ENCODE measurements at regions not wholly inside any gene's neighbourhood (a gene's known extent, or its start where the extent isn't known, plus 50 kb on each side); places are given as distances from the start of the nearest gene placed in this dataset.

DNA sequence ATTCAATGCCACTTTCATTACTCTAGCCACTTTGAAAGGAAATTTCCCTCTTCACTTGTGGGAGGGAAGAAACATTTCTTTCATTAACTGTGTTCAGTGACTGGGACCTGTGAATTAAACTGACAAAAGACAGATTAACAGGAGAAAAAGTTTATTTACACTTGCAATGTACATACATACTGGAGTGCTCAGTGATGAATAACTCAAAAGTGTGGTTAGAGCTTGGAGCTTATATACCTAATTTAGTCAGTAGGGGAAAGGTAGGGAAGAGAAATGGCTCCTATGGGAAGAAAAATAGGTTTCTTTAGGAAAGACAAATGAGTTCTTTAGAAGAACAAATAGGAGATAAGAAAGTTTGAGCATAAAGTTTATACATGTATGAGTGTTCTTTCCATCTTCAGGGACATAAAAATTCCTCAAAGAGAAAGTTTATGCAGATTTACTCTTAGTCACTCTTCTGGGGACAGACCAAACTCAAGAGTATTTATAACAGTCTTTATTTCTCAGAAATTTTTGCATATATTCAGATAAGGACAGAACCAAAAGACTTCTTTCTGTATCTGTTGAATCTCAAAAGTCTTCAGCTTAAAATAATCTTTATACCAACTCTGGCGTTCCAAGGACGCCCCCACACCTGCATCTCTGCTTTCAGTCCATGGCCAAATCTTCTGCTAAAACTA, 120.0 kb upstream of the RAI14 start:
- Histone ChIP-seq H3K4me3 (ENCODE audit: low read depth in 1 of 5, low read length in 5 of 5) (no peak overlapping the region), H3K36me3 (ENCODE audit: control insufficient read depth in 5 of 5, insufficient read depth in 5 of 5, low read length in 5 of 5) (no peaks in the 10 kb centered on the region), H3K27me3 (ENCODE audit: control insufficient read depth in 5 of 5, insufficient read depth in 4 of 5, low read length in 5 of 5) (peaks cover 0 to 8% (median 0%) of the 10 kb centered on the region in 5 donors), H3K27ac (ENCODE audit: low read depth, low read length) (no peak overlapping the region), H3K4me1 (ENCODE audit: control insufficient read depth in 5 of 5, insufficient read depth in 5 of 5, low read length in 5 of 5) (no peaks in the 10 kb centered on the region), H3K9me3 (ENCODE audit: control insufficient read depth in 5 of 5, low read length in 5 of 5) (no peaks in the 10 kb centered on the region), H3K9ac (ENCODE audit: low read length in 5 of 5) (no peak overlapping the region)

GRCh38 chr5:34536699-34537098, 119.4 kb upstream of the RAI14 start:
- Histone ChIP-seq H3K27me3 (ENCODE audit: control insufficient read depth in 5 of 5, insufficient read depth in 4 of 5, low read length in 5 of 5) (peaks cover 0 to 8% (median 0%) of the 10 kb centered on the region in 5 donors), H3K4me1 (ENCODE audit: control insufficient read depth in 5 of 5, insufficient read depth in 5 of 5, low read length in 5 of 5) (no peaks in the 10 kb centered on the region), H3K9me3 (ENCODE audit: control insufficient read depth in 5 of 5, low read length in 5 of 5) (no peaks in the 10 kb centered on the region), H3K9ac (ENCODE audit: low read length in 5 of 5) (no peak overlapping the region), H3K36me3 (ENCODE audit: control insufficient read depth in 5 of 5, insufficient read depth in 5 of 5, low read length in 5 of 5) (no peaks in the 10 kb centered on the region), H3K27ac (ENCODE audit: low read depth, low read length) (no peak overlapping the region), H3K4me3 (ENCODE audit: low read depth in 1 of 5, low read length in 5 of 5) (no peak overlapping the region)

- no peak overlapping the region for H3K4me3 ChIP-seq (ENCODE audit: low read depth in 1 of 5, low read length in 5 of 5)
- no peaks in the 10 kb centered on the region for H3K4me1 ChIP-seq (ENCODE audit: control insufficient read depth in 5 of 5, insufficient read depth in 5 of 5, low read length in 5 of 5)
- no peak overlapping the region for H3K27ac ChIP-seq (ENCODE audit: low read depth, low read length)
- no peaks in the 10 kb centered on the region for H3K9me3 ChIP-seq (ENCODE audit: control insufficient read depth in 5 of 5, low read length in 5 of 5)
- no peak overlapping the region for H3K9ac ChIP-seq (ENCODE audit: low read length in 5 of 5)
- no peaks in the 10 kb centered on the region for H3K36me3 ChIP-seq (ENCODE audit: control insufficient read depth in 5 of 5, insufficient read depth in 5 of 5, low read length in 5 of 5)
- peaks cover 0 to 8% (median 0%) of the 10 kb centered on the region in 5 donors for H3K27me3 ChIP-seq (ENCODE audit: control insufficient read depth in 5 of 5, insufficient read depth in 4 of 5, low read length in 5 of 5)
Measured at GRCh38 chr5:34538026-34538672, 118.0 kb upstream of the RAI14 start.

- Histone ChIP-seq H3K9ac (ENCODE audit: low read length in 5 of 5) (no peak overlapping the region), H3K27me3 (ENCODE audit: control insufficient read depth in 5 of 5, insufficient read depth in 4 of 5, low read length in 5 of 5) (peaks cover 0 to 8% (median 0%) of the 10 kb centered on the region in 5 donors), H3K4me1 (ENCODE audit: control insufficient read depth in 5 of 5, insufficient read depth in 5 of 5, low read length in 5 of 5) (no peaks in the 10 kb centered on the region), H3K36me3 (ENCODE audit: control insufficient read depth in 5 of 5, insufficient read depth in 5 of 5, low read length in 5 of 5) (no peaks in the 10 kb centered on the region), H3K4me3 (ENCODE audit: low read depth in 1 of 5, low read length in 5 of 5) (no peak overlapping the region), H3K9me3 (ENCODE audit: control insufficient read depth in 5 of 5, low read length in 5 of 5) (peaks cover 0 to 2% (median 0%) of the 10 kb centered on the region in 5 donors), H3K27ac (ENCODE audit: low read depth, low read length) (no peak overlapping the region)
Measured at GRCh38 chr5:34539183-34539582, 116.9 kb upstream of the RAI14 start.

DNA sequence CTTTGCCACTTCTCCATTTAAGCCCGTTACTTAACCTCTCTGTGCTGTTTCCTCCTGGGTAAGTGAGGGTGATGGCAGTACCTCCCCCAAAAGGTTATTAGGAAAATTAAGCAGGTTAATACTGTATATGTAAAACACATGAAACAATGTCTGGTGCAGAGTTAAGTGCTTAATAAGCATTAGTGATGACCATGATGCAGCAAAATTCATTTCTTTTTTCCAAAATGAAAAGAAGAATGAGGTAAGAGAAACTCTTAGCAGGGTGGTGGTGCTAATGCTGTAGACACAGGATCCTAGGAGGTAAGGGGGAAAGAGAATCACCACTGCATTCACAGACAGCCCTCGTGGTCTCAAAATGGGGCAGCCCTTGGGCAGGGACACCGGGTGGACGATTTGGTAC, 115.1 kb upstream of the RAI14 start:
- Histone ChIP-seq H3K9ac (ENCODE audit: low read length in 5 of 5) (no peak overlapping the region), H3K27ac (ENCODE audit: low read depth, low read length) (no peak overlapping the region), H3K27me3 (ENCODE audit: control insufficient read depth in 5 of 5, insufficient read depth in 4 of 5, low read length in 5 of 5) (peaks cover 0 to 8% (median 0%) of the 10 kb centered on the region in 5 donors), H3K4me3 (ENCODE audit: low read depth in 1 of 5, low read length in 5 of 5) (no peak overlapping the region), H3K4me1 (ENCODE audit: control insufficient read depth in 5 of 5, insufficient read depth in 5 of 5, low read length in 5 of 5) (no peaks in the 10 kb centered on the region), H3K36me3 (ENCODE audit: control insufficient read depth in 5 of 5, insufficient read depth in 5 of 5, low read length in 5 of 5) (no peaks in the 10 kb centered on the region), H3K9me3 (ENCODE audit: control insufficient read depth in 5 of 5, low read length in 5 of 5) (peaks cover 5 to 14% (median 8%) of the 10 kb centered on the region in 5 donors)

DNA sequence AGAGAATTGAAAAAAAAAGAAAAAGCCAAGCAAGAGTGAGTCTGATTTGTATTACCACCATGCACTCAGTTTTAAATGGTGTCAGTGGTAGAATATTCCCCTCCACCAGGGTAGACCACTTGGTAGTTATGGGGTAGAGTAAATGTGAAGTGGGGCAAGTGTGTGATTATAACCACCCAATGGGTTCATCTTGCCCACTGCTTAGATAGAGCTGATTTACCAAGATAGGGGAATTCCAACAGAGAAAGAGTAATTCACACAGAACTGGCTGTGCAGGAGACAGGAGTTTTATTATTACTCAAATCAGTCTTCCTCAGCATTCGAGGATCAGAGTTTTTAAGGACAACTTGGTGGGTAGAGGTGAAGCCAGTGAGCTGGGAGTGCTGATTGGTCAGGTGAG, 113.3 kb upstream of the RAI14 start:
- Histone ChIP-seq H3K27ac (ENCODE audit: low read depth, low read length) (no peak overlapping the region), H3K27me3 (ENCODE audit: control insufficient read depth in 5 of 5, insufficient read depth in 4 of 5, low read length in 5 of 5) (peaks cover 0 to 8% (median 0%) of the 10 kb centered on the region in 5 donors), H3K4me3 (ENCODE audit: low read depth in 1 of 5, low read length in 5 of 5) (no peak overlapping the region), H3K9me3 (ENCODE audit: control insufficient read depth in 5 of 5, low read length in 5 of 5) (peaks cover 5 to 21% (median 12%) of the 10 kb centered on the region in 5 donors), H3K36me3 (ENCODE audit: control insufficient read depth in 5 of 5, insufficient read depth in 5 of 5, low read length in 5 of 5) (no peaks in the 10 kb centered on the region), H3K4me1 (ENCODE audit: control insufficient read depth in 5 of 5, insufficient read depth in 5 of 5, low read length in 5 of 5) (no peaks in the 10 kb centered on the region), H3K9ac (ENCODE audit: low read length in 5 of 5) (no peak overlapping the region)

DNA sequence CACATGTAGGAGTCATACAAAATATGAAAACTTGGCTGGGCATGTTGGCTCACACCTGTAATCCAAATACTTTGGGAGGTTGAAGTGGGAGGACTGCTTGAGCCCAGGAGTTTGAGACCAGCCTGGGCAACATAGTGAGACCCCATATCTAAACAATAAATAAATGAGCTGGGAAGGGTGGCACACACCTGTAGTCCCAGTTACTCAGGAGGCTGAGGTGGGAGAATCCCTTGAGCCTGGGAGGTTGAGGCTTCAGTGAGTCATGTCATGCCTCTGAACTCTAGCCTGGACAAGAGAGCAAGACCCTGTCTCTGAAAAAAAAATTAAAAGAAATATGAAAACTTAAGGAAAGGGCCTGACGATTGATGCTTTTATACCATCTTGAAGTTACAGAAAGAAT, 112.4 kb upstream of the RAI14 start:
- Histone ChIP-seq H3K9me3 (ENCODE audit: control insufficient read depth in 5 of 5, low read length in 5 of 5) (peaks cover 5 to 21% (median 12%) of the 10 kb centered on the region in 5 donors), H3K27me3 (ENCODE audit: control insufficient read depth in 5 of 5, insufficient read depth in 4 of 5, low read length in 5 of 5) (peaks cover 0 to 8% (median 0%) of the 10 kb centered on the region in 5 donors), H3K36me3 (ENCODE audit: control insufficient read depth in 5 of 5, insufficient read depth in 5 of 5, low read length in 5 of 5) (no peaks in the 10 kb centered on the region), H3K4me1 (ENCODE audit: control insufficient read depth in 5 of 5, insufficient read depth in 5 of 5, low read length in 5 of 5) (no peaks in the 10 kb centered on the region), H3K27ac (ENCODE audit: low read depth, low read length) (no peak overlapping the region), H3K4me3 (ENCODE audit: low read depth in 1 of 5, low read length in 5 of 5) (no peak overlapping the region), H3K9ac (ENCODE audit: low read length in 5 of 5) (no peak overlapping the region)

DNA sequence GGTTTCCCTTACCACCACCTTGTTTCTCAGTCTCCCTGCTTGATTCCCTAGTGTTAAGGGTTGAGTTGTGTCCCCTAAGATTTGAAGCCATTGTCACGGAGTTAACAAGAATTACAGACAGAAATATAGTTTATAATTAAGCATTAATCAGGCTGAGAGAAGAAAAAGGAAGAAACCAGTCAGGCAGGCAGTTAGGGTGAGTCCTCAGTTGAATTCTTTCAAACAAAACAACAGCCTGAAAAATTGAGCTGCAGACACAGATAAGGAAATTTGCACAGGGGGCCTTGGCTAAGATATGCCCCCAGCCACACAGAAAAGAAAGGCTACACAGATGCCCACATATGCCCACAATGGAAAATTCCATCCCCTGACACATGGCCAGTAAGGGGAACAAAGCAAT, 111.7 kb upstream of the RAI14 start:
- Histone ChIP-seq H3K27me3 (ENCODE audit: control insufficient read depth in 5 of 5, insufficient read depth in 4 of 5, low read length in 5 of 5) (peaks cover 0 to 7% (median 0%) of the 10 kb centered on the region in 5 donors), H3K9ac (ENCODE audit: low read length in 5 of 5) (no peak overlapping the region), H3K36me3 (ENCODE audit: control insufficient read depth in 5 of 5, insufficient read depth in 5 of 5, low read length in 5 of 5) (no peaks in the 10 kb centered on the region), H3K27ac (ENCODE audit: low read depth, low read length) (no peak overlapping the region), H3K4me1 (ENCODE audit: control insufficient read depth in 5 of 5, insufficient read depth in 5 of 5, low read length in 5 of 5) (no peaks in the 10 kb centered on the region), H3K4me3 (ENCODE audit: low read depth in 1 of 5, low read length in 5 of 5) (no peak overlapping the region), H3K9me3 (ENCODE audit: control insufficient read depth in 5 of 5, low read length in 5 of 5) (peaks cover 5 to 21% (median 12%) of the 10 kb centered on the region in 5 donors)

DNA sequence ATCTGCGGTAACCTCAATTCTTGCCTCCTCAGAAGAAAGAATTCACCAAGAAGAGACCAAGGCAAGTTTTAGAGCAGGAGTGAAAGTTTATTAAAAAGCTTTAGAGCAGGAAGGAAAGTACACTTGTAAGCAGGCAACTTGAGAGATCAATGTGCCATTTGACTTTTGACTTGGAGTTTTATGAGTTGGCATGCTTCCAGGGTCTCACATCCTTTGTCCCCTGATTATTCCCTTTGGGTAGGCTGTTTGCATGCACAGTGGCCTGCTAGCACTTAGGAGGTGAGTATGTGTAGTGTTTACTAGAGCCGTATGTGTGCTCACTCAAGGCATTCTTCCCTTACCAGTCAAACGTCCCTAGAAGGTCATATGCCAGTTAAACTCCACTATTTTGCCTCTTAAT, 111.0 kb upstream of the RAI14 start:
- H3K4me3 ChIP-seq (ENCODE audit: low read depth in 1 of 5, low read length in 5 of 5) = no peak overlapping the region
- peaks cover 0 to 1% (median 0%) of the 10 kb centered on the region in 5 donors for H3K27me3 ChIP-seq (ENCODE audit: control insufficient read depth in 5 of 5, insufficient read depth in 4 of 5, low read length in 5 of 5)
- H3K36me3 ChIP-seq (ENCODE audit: control insufficient read depth in 5 of 5, insufficient read depth in 5 of 5, low read length in 5 of 5) = no peaks in the 10 kb centered on the region
- H3K9ac ChIP-seq (ENCODE audit: low read length in 5 of 5) = no peak overlapping the region
- H3K9me3 ChIP-seq (ENCODE audit: control insufficient read depth in 5 of 5, low read length in 5 of 5) = peaks cover 5 to 21% (median 12%) of the 10 kb centered on the region in 5 donors
- no peaks in the 10 kb centered on the region for H3K4me1 ChIP-seq (ENCODE audit: control insufficient read depth in 5 of 5, insufficient read depth in 5 of 5, low read length in 5 of 5)
- H3K27ac ChIP-seq (ENCODE audit: low read depth, low read length) = no peak overlapping the region

DNA sequence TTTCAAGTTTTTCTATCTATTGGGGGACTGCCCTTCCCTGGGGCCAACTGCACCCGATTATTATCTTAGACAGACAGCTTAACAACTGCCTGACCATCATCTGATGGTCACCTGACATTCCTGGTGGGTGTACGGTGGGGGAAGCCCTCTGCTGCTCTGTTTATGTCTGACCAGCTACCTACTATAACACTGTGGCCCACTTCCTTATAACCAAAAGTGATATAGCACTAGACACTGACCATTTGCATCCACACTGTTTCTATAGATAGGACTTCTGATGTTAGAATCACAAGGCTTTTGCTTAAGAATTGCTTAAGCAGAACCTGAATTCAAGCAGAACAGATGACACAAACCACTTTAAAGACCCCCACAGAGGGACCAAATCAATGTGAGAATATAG, 110.5 kb upstream of the RAI14 start:
- Histone ChIP-seq H3K4me1 (ENCODE audit: control insufficient read depth in 5 of 5, insufficient read depth in 5 of 5, low read length in 5 of 5) (no peaks in the 10 kb centered on the region), H3K9ac (ENCODE audit: low read length in 5 of 5) (no peak overlapping the region), H3K36me3 (ENCODE audit: control insufficient read depth in 5 of 5, insufficient read depth in 5 of 5, low read length in 5 of 5) (no peaks in the 10 kb centered on the region), H3K27me3 (ENCODE audit: control insufficient read depth in 5 of 5, insufficient read depth in 4 of 5, low read length in 5 of 5) (peaks cover 0 to 4% (median 2%) of the 10 kb centered on the region in 5 donors), H3K27ac (ENCODE audit: low read depth, low read length) (no peak overlapping the region), H3K9me3 (ENCODE audit: control insufficient read depth in 5 of 5, low read length in 5 of 5) (peaks cover 5 to 21% (median 12%) of the 10 kb centered on the region in 5 donors), H3K4me3 (ENCODE audit: low read depth in 1 of 5, low read length in 5 of 5) (no peak overlapping the region)
